Mammary epithelial cell (primary cell): ENCODE measurements at regions not wholly inside any gene's neighbourhood (a gene's known extent, or its start where the extent isn't known, plus 50 kb on each side); places are given as distances from the start of the nearest gene placed in this dataset.

Source experiments
- EZH2 ChIP-seq: IDR thresholded peaks from 2 replicates; pipeline ENCODE4 v1.6.1; 2012; ENCODE audit warnings: low read length, inconsistent platforms, borderline replicate concordance
- TF ChIP-seq, protein P1 (sequence below), 2 donors: IDR thresholded peaks in 1 of 2; conservative IDR thresholded peaks in 1 of 2; 2 replicates each; pipeline ENCODE4 v1.5.1; 2011 to 2012; ENCODE audit warnings: inconsistent platforms in 2 of 2, low read length in 2 of 2, mild to moderate bottlenecking in 2 of 2, control low read depth in 1 of 2, low read depth in 1 of 2; ENCODE audit not compliant: insufficient read depth in 1 of 2; ENCODE audit errors: extremely low read depth in 1 of 2

DNA sequence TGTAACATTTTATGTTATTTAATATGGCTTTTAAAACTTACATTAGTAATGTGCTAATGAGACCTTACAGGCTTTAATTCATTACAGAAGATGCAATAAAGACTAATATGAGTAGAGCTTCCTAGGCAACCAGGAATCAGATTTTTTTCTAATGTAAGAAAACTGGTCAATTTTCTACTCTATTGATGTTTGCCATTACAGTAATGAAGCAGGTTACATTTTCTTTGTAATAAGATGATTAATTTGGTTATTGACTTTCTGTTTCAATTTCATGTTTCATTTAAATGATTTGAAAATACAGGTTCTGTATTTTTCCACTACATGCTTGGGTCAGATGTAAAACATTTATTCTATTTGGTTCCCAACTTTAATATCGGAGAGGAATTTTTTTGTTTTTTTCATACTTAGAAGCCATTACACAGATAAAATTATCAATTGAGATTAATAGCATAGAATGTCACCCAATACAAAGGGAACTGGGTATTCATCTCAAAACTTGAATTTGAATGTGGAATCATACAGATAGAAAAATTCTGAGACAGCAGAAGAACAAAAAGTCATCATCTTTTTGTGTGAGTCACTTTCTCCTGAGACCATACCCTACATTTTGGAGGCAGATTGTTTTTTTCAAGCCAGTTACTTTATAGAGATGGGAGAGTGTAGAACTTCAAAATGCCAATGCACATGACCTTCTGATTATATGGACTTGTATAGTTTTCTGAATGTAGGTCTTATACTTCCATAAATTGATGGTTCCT lies 133.6 kb upstream of the HMHB1 start:
- TF ChIP-seq, protein P1, sequence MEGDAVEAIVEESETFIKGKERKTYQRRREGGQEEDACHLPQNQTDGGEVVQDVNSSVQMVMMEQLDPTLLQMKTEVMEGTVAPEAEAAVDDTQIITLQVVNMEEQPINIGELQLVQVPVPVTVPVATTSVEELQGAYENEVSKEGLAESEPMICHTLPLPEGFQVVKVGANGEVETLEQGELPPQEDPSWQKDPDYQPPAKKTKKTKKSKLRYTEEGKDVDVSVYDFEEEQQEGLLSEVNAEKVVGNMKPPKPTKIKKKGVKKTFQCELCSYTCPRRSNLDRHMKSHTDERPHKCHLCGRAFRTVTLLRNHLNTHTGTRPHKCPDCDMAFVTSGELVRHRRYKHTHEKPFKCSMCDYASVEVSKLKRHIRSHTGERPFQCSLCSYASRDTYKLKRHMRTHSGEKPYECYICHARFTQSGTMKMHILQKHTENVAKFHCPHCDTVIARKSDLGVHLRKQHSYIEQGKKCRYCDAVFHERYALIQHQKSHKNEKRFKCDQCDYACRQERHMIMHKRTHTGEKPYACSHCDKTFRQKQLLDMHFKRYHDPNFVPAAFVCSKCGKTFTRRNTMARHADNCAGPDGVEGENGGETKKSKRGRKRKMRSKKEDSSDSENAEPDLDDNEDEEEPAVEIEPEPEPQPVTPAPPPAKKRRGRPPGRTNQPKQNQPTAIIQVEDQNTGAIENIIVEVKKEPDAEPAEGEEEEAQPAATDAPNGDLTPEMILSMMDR (conservative IDR thresholded peaks at IDR 0.05 in 1 of 2, IDR thresholded peaks at IDR 0.05 in 1 of 2; ENCODE audit: extremely low read depth in 1 of 2, insufficient read depth in 1 of 2, low read depth in 1 of 2, low read length in 2 of 2): no peak
- no peak for TF ChIP-seq EZH2
